IMR-90 (cell line): ENCODE measurements at regions not wholly inside any gene's neighbourhood (a gene's known extent, or its start where the extent isn't known, plus 50 kb on each side); places are given as distances from the start of the nearest gene placed in this dataset.
"Not testable (repeated sequence)": the region's sequence is repeated elsewhere in the genome, so short reads cannot be mapped to it uniquely, and the experiment has no call there.

Source experiments
- ATAC-seq: fragments of 200-7000 bp; cut with Tn5 transposase; 2 replicates; pipeline ENCODE4 v1.9.1; 2020; ENCODE audit warnings: low read depth, mild to moderate bottlenecking, moderate library complexity
- BruUV-seq: library from RNA; stranded (reverse); fragments of 400-500 nt; replicated peaks from 2 replicates; lab custom pipeline; 2021; lab: Mats Ljungman, UMichigan
- CTCF ChIA-PET: fragments of 300-600 bp; formaldehyde crosslinking; extraction: SDS; loops from one replicate; lab custom pipeline; 2021; ENCODE audit warnings: antibody characterized with exemption; lab: Yijun Ruan, JAX
- POLR2A ChIA-PET: fragments of 300-600 bp; sonication (Branson Sonifier 250); formaldehyde crosslinking; loops from one replicate; lab custom pipeline; 2022; ENCODE audit warnings: antibody characterized with exemption; ENCODE audit not compliant: unreplicated experiment; lab: Charles Lee
- DNase-seq: peaks from one replicate; pipeline ENCODE4 v3.0.0; 2013
- H2AFZ ChIP-seq: replicated peaks from 2 replicates; pipeline ENCODE3; 2013; ENCODE audit warnings: low read length, mild to moderate bottlenecking; ENCODE audit not compliant: poor library complexity
- H2AK5ac ChIP-seq: 2 replicates; pipeline ENCODE4 v1.6.1; 2013; ENCODE audit warnings: low read depth, low read length, inconsistent platforms
- H2AK9ac ChIP-seq: replicated peaks from 2 replicates; pipeline ENCODE3; 2013; ENCODE audit warnings: mild to moderate bottlenecking, low read depth, low read length, moderate library complexity; ENCODE audit not compliant: poor library complexity
- H2BK120ac ChIP-seq: 2 replicates; pipeline ENCODE4 v1.6.1; 2013; ENCODE audit warnings: low read depth, low read length, inconsistent platforms
- H2BK15ac ChIP-seq: 3 replicates; pipeline ENCODE4 v1.6.1; 2013; ENCODE audit warnings: low read depth, low read length, inconsistent platforms
- H2BK20ac ChIP-seq: 2 replicates; pipeline ENCODE4 v1.6.1; 2013; ENCODE audit warnings: low read depth, mild to moderate bottlenecking, inconsistent platforms, low read length, moderate library complexity
- H2BK5ac ChIP-seq: 2 replicates; pipeline ENCODE4 v1.6.1; 2013; ENCODE audit warnings: mild to moderate bottlenecking, low read depth, low read length, inconsistent platforms; ENCODE audit not compliant: poor library complexity, severe bottlenecking
- H3K14ac ChIP-seq: replicated peaks from 2 replicates; pipeline ENCODE4 v1.6.1; 2013; ENCODE audit warnings: low read depth, low read length, inconsistent platforms
- H3K18ac ChIP-seq: 2 replicates; pipeline ENCODE4 v1.6.1; 2013; ENCODE audit warnings: low read depth, low read length, control low read depth
- H3K23ac ChIP-seq: 2 replicates; pipeline ENCODE4 v1.6.1; 2013; ENCODE audit warnings: low read depth, low read length, inconsistent platforms
- H3K27ac ChIP-seq: 2 replicates; pipeline ENCODE4 v1.5.1; 2013; ENCODE audit warnings: mild to moderate bottlenecking, control low read depth, low read length; ENCODE audit not compliant: insufficient read depth
- H3K27me3 ChIP-seq: 2 replicates; pipeline ENCODE4 v1.6.1; 2013; ENCODE audit warnings: low read length; ENCODE audit not compliant: control insufficient read depth, insufficient read depth
- H3K36me3 ChIP-seq: 2 replicates; pipeline ENCODE4 v1.6.1; 2013; ENCODE audit warnings: low read length, mixed read lengths; ENCODE audit not compliant: control insufficient read depth, insufficient read depth
- H3K4ac ChIP-seq: 2 replicates; pipeline ENCODE4 v1.6.1; 2013; ENCODE audit warnings: low read depth, low read length, inconsistent platforms
- H3K4me1 ChIP-seq: 2 replicates; pipeline ENCODE4 v1.6.1; 2013; ENCODE audit warnings: low read length, mixed read lengths; ENCODE audit not compliant: control insufficient read depth, insufficient read depth
- H3K4me2 ChIP-seq: 2 replicates; pipeline ENCODE4 v1.6.1; 2013; ENCODE audit warnings: low read depth, mild to moderate bottlenecking, control low read depth, low read length, moderate library complexity
- H3K4me3 ChIP-seq: 2 replicates; pipeline ENCODE4 v1.5.1; 2013; ENCODE audit warnings: low read depth, mild to moderate bottlenecking, control low read depth, low read length, moderate library complexity; ENCODE audit not compliant: insufficient read depth
- H3K56ac ChIP-seq: 2 replicates; pipeline ENCODE4 v1.6.1; 2013; ENCODE audit warnings: low read length, inconsistent platforms; ENCODE audit not compliant: insufficient read depth; ENCODE audit errors: extremely low read depth
- H3K79me1 ChIP-seq, 2 experiments: 2 replicates each; pipeline ENCODE4 v1.6.1; 2013; ENCODE audit warnings: low read length in 2 of 2, inconsistent platforms in 1 of 2, low read depth in 1 of 2
- H3K9ac ChIP-seq: 2 replicates; pipeline ENCODE4 v1.6.1; 2013; ENCODE audit warnings: low read depth, low read length, control low read depth
- H3K9me1 ChIP-seq: 2 replicates; pipeline ENCODE4 v1.6.1; 2013; ENCODE audit warnings: low read length, inconsistent platforms; ENCODE audit not compliant: insufficient read depth
- H3K9me3 ChIP-seq: 2 replicates; pipeline ENCODE4 v1.6.1; 2013; ENCODE audit warnings: low read length; ENCODE audit not compliant: control insufficient read depth, insufficient read depth
- H4K20me1 ChIP-seq: 2 replicates; pipeline ENCODE4 v1.6.1; 2013; ENCODE audit warnings: low read length, inconsistent platforms; ENCODE audit not compliant: insufficient read depth
- H4K5ac ChIP-seq: 2 replicates; pipeline ENCODE4 v1.6.1; 2013; ENCODE audit warnings: mild to moderate bottlenecking, low read depth, low read length, control low read depth
- H4K8ac ChIP-seq, 2 experiments: 2 replicates each; pipeline ENCODE4 v1.6.1; 2013; ENCODE audit warnings: low read depth in 2 of 2, low read length in 2 of 2, control low read depth in 1 of 2, inconsistent platforms in 1 of 2
- H4K91ac ChIP-seq: 2 replicates; pipeline ENCODE4 v1.6.1; 2013; ENCODE audit warnings: low read depth, low read length, inconsistent platforms; ENCODE audit not compliant: insufficient read depth
- CTCF ChIP-seq: conservative IDR thresholded peaks from 2 replicates; pipeline ENCODE4 v1.5.1; 2012; ENCODE audit warnings: mild to moderate bottlenecking, low read depth, low read length, improper control_type of control experiment
- ELK1 ChIP-seq: fragments of 150-350 bp; IDR thresholded peaks from 2 replicates; pipeline ENCODE4 v1.6.1; 2016; ENCODE audit warnings: low read depth, mild to moderate bottlenecking, low read length, moderate library complexity, borderline replicate concordance
- MAFK ChIP-seq: IDR thresholded peaks from 2 replicates; pipeline ENCODE4 v1.6.1; 2012; ENCODE audit warnings: low read depth, low read length, improper control_type of control experiment
- MXI1 ChIP-seq: IDR thresholded peaks from 2 replicates; pipeline ENCODE4 v1.6.1; 2012; ENCODE audit warnings: low read depth, mild to moderate bottlenecking, low read length, moderate library complexity, borderline replicate concordance
- SMC3 ChIP-seq: fragments of 150-350 bp; IDR thresholded peaks from 2 replicates; pipeline ENCODE4 v1.6.1; 2016; ENCODE audit warnings: low read depth, mild to moderate bottlenecking, antibody characterized with exemption, low read length, moderate library complexity
- WGBS, 2 experiments: methylation state at CpG; one replicate each; pipeline versions ENCODE4 v1.1.5 to v1.1.7; 2013; ENCODE audit warnings: missing lambda C conversion rate in 2 of 2; ENCODE audit not compliant: insufficient read length in 1 of 2; ENCODE audit errors: extremely low coverage in 2 of 2; 5-methylcytosine and 5-hydroxymethylcytosine counted together
- dilution Hi-C: fragments of 300-500 bp; cut with HindIII; formaldehyde crosslinking; loops from one replicate; pipeline ENCODE4 v1.14.3; 2018; ENCODE audit warnings: low sequenced_read_pairs; ENCODE audit not compliant: unreplicated experiment
- in situ Hi-C: fragments of 300-500 bp; cut with MboI; formaldehyde crosslinking; loops from 3 replicates; pipeline ENCODE4 v1.14.3; 2019; ENCODE audit warnings: low sequenced_read_pairs, inconsistent platforms, mixed read lengths
- intact Hi-C: fragments of 100-400 bp; cut with micrococcal nuclease; formaldehyde crosslinking; loops from 2 replicates; pipeline ENCODE4 v1.10.0; 2022

- in situ Hi-C loops (no loop called here), dilution Hi-C loops (no loop called here), intact Hi-C loops (no loop called here)
- Histone ChIP-seq H3K14ac (no peak overlapping the region), H3K9me1 (no peaks in the 10 kb centered on the region), H2BK15ac (no peak overlapping the region), H3K4me3 (no peak overlapping the region), H3K36me3 (no peaks in the 10 kb centered on the region), H3K4me1 (no peaks in the 10 kb centered on the region), H3K18ac (no peak overlapping the region), H3K4ac (no peak overlapping the region), H2AK9ac (no peak overlapping the region), H3K23ac (no peak overlapping the region), H2BK20ac (no peak overlapping the region), H2AFZ (no peak overlapping the region), H3K27ac (no peak overlapping the region), H3K4me2 (no peak overlapping the region), H3K9ac (no peak overlapping the region), H3K56ac (no peak overlapping the region), H4K91ac (no peak overlapping the region), H4K8ac (no peak overlapping the region), H3K27me3 (no peaks in the 10 kb centered on the region), H3K79me1 (no peaks in the 10 kb centered on the region), H4K5ac (no peak overlapping the region), H2BK120ac (no peak overlapping the region), H2BK5ac (no peak overlapping the region), H4K20me1 (no peaks in the 10 kb centered on the region), H2AK5ac (no peak overlapping the region), H3K9me3 (peaks cover 6% of the 10 kb centered on the region; the same call in 1 of the 2 replicates)
- DNase-seq (no peak), ATAC-seq (no peak)
- no peak for TF ChIP-seq MXI1
- no peak for TF ChIP-seq SMC3
- TF ChIP-seq MAFK, result no peak
- no peak for TF ChIP-seq ELK1
- no peak for TF ChIP-seq CTCF
- no TSS peak for BruUV-seq
- CTCF ChIA-PET, result no interaction called here
- POLR2A ChIA-PET, result no interaction called here
- WGBS, 2 experiments, result no CpG with 5 or more reads among the region's 2 CpGs
Measured at GRCh38 chr12:33205981-33206380, 233.6 kb downstream of the SYT10 start.

GRCh38 chr12:33194389-33194788 lies 245.2 kb downstream of the SYT10 start:
- H3K9me3 ChIP-seq, H3K9ac ChIP-seq, DNase-seq, H3K4me3 ChIP-seq, H2AFZ ChIP-seq, H3K56ac ChIP-seq, CTCF ChIA-PET, H3K4me1 ChIP-seq, H4K5ac ChIP-seq, H3K79me1 ChIP-seq, H3K4ac ChIP-seq, H3K14ac ChIP-seq, H3K4me2 ChIP-seq, H3K9me1 ChIP-seq, H4K20me1 ChIP-seq, H4K91ac ChIP-seq, H2BK5ac ChIP-seq, H2AK5ac ChIP-seq, H3K23ac ChIP-seq, H4K8ac ChIP-seq, BruUV-seq, H3K18ac ChIP-seq, H3K27me3 ChIP-seq, POLR2A ChIA-PET, H3K36me3 ChIP-seq, in situ Hi-C loops, H2BK15ac ChIP-seq, H2AK9ac ChIP-seq, dilution Hi-C loops, H2BK120ac ChIP-seq, H2BK20ac ChIP-seq, intact Hi-C loops, H3K27ac ChIP-seq, ATAC-seq: not testable (repeated sequence)
